ENCODE measurements at regions not wholly inside any gene's neighbourhood (a gene's known extent, or its start where the extent isn't known, plus 50 kb on each side); places are given as distances from the start of the nearest gene placed in this dataset.
"Not testable (repeated sequence)": the region's sequence is repeated elsewhere in the genome, so short reads cannot be mapped to it uniquely, and the experiment has no call there.

DNA sequence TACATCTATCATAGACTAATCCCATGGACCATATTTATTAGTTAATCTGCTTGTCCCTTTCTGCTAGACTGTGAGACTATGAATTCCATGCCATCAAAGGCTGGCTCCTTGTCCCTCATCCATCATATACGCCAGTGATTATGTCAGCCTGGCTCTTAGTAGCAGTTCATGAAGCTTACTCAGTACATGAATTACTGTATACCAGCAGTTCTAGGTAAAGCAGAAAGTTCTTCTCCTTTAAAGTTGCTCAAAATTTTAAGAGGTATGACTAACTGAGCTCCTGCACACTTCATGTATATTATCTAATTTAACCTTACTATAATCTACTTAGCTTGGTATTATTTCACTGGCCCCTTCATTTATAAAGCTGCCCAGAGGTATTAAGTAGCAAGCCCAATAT, 190.9 kb upstream of the TBL1XR1 start:
- WGBS = 94% methylated on average over 1 of the region's 1 CpG
- no peak overlapping the region for H3K27ac ChIP-seq
- H3K36me3 ChIP-seq = no peaks in the 10 kb centered on the region
- H3K4me3 ChIP-seq = no peak overlapping the region
- TF ChIP-seq EP300 (IDR thresholded peaks at IDR 0.05) (no peak), POLR2AphosphoS5 (IDR thresholded peaks at IDR 0.05) (no peak), POLR2A (IDR thresholded peaks at IDR 0.05) (no peak)
- TF ChIP-seq, protein P1, sequence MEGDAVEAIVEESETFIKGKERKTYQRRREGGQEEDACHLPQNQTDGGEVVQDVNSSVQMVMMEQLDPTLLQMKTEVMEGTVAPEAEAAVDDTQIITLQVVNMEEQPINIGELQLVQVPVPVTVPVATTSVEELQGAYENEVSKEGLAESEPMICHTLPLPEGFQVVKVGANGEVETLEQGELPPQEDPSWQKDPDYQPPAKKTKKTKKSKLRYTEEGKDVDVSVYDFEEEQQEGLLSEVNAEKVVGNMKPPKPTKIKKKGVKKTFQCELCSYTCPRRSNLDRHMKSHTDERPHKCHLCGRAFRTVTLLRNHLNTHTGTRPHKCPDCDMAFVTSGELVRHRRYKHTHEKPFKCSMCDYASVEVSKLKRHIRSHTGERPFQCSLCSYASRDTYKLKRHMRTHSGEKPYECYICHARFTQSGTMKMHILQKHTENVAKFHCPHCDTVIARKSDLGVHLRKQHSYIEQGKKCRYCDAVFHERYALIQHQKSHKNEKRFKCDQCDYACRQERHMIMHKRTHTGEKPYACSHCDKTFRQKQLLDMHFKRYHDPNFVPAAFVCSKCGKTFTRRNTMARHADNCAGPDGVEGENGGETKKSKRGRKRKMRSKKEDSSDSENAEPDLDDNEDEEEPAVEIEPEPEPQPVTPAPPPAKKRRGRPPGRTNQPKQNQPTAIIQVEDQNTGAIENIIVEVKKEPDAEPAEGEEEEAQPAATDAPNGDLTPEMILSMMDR (IDR thresholded peaks at IDR 0.05) = no peak
- H3K27me3 ChIP-seq = no peaks in the 10 kb centered on the region
- no peak for DNase-seq (ENCODE audit: low spot score in 2 of 2)
- peaks cover 5% of the 10 kb centered on the region for H3K4me1 ChIP-seq
- H3K9me3 ChIP-seq = no peaks in the 10 kb centered on the region

DNA sequence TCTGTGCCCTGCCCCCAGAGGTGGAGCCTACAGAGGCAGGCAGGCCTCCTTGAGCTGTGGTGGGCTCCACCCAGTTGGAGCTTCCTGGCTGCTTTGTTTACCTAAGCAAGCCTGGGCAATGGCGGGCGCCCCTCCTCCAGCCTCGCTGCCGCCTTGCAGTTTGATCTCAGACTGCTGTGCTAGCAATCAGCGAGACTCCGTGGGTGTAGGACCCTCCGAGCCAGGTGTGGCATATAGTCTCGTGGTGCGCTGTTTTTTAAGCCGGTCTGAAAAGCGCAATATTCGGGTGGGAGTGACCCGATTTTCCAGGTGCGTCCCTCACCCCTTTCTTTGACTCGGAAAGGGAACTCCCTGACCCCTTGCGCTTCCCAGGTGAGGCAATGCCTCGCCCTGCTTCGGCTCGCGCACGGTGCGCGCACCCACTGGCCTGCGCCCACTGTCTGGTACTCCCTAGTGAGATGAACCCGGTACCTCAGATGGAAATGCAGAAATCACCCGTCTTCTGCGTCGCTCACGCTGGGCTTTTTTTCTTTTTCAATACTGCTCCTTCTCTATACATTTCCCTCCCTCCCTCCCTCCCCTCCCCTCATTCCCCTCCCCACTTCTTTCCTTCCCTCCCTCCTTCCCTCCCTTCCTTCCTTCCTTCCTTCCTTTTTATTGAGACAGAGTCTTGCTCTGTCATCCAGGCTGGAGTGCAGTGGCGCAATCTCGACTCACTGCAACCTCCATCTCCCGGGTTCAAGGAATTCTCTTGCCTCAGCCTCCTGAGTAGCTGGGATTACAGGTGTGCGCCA, 197.1 kb upstream of the TBL1XR1 start:
- H3K4me1 ChIP-seq; DNase-seq (ENCODE audit: low spot score in 2 of 2); H3K27ac ChIP-seq; H3K9me3 ChIP-seq; H3K27me3 ChIP-seq; H3K36me3 ChIP-seq: not testable (repeated sequence)
- 83% methylated on average over 29 of the region's 33 CpGs for WGBS
- peak overlapping the region; percentile 9 for H3K4me3 ChIP-seq

DNA sequence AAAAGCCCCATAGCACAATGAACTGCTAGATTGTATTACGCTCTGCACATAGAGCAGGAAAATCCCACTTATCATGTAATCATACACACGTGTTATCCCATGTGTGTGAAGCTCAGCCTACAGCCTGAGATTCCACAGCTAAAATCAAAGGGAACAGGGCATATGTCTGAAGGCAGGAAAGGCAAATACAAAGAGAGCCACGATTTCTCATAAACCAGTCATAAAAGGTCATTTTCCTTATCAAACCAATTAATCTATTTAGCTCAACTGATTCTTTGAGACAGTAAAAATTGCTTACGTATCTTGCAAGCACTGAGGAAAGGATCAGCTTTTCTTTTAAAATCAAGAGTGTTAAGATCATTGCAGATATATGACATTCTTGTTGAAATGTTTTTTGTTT, 199.5 kb upstream of the TBL1XR1 start:
- H3K9me3 ChIP-seq = no peaks in the 10 kb centered on the region
- no peaks in the 10 kb centered on the region for H3K4me1 ChIP-seq
- TF ChIP-seq, protein P1 (IDR thresholded peaks at IDR 0.05) = no peak
- no peak for TF ChIP-seq POLR2AphosphoS5 (IDR thresholded peaks at IDR 0.05)
- TF ChIP-seq POLR2A (IDR thresholded peaks at IDR 0.05) = no peak
- TF ChIP-seq EP300 (IDR thresholded peaks at IDR 0.05) = no peak
- no peak overlapping the region for H3K27ac ChIP-seq
- H3K27me3 ChIP-seq = no peaks in the 10 kb centered on the region
- DNase-seq (ENCODE audit: low spot score in 2 of 2) = no peak
- no peak overlapping the region for H3K4me3 ChIP-seq
- 62% methylated on average over 4 of the region's 4 CpGs for WGBS
- no peaks in the 10 kb centered on the region for H3K36me3 ChIP-seq

DNA sequence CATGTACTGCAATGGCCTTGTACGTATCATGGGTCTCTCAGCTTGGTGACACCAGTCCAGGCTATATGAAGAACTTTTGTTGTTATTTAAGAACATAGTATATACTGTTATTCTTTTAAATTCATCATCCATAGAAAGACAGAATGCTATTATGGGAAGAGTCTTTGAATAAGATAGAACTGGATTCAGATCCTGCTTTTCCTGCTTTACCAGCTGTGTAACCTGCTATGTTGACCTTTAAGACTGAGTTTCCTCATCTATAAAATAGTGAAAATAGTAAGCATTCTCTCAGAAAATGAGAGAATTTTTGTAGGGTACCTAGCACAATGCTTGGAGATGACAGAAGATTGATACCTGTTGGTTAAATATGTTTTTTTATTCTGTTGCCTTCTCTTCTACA, 204.1 kb upstream of the TBL1XR1 start:
- Histone ChIP-seq H3K27me3 (no peaks in the 10 kb centered on the region), H3K9me3 (no peaks in the 10 kb centered on the region), H3K27ac (no peak overlapping the region), H3K36me3 (no peaks in the 10 kb centered on the region), H3K4me3 (no peak overlapping the region), H3K4me1 (no peaks in the 10 kb centered on the region)
- 97% methylated on average over 1 of the region's 1 CpG for WGBS
- no peak for DNase-seq (ENCODE audit: low spot score in 2 of 2)
- TF ChIP-seq, protein P1 (IDR thresholded peaks at IDR 0.05) = no peak
- TF ChIP-seq POLR2AphosphoS5 (IDR thresholded peaks at IDR 0.05) = no peak
- TF ChIP-seq POLR2A (IDR thresholded peaks at IDR 0.05) = no peak
- TF ChIP-seq EP300 (IDR thresholded peaks at IDR 0.05) = no peak

DNA sequence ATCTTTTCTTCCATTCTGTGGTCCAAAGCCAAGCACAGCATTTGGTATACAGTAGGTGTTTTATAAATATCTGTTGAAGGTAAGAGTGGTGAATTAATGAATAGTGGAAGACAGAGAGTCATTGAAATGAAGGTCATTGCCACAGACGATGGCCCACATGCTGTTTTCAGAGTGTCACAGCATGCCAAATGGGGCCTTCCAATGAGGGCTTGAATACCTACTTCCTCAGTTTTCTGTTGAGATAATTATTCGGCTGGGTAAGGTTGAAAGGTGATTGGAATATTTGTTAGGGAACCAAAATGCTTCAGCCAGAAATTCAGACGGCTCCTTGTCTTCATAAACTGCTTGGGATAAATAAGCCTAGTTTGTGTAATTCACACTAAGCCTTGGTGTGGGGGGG, 205.3 kb upstream of the TBL1XR1 start:
- 90% methylated on average over 3 of the region's 3 CpGs for WGBS
- Histone ChIP-seq H3K4me3 (no peak overlapping the region), H3K36me3 (no peaks in the 10 kb centered on the region), H3K27ac (no peak overlapping the region), H3K27me3 (no peaks in the 10 kb centered on the region), H3K9me3 (no peaks in the 10 kb centered on the region), H3K4me1 (no peaks in the 10 kb centered on the region)
- DNase-seq (ENCODE audit: low spot score in 2 of 2) = no peak
- TF ChIP-seq POLR2AphosphoS5 (IDR thresholded peaks at IDR 0.05) (no peak), EP300 (IDR thresholded peaks at IDR 0.05) (no peak), POLR2A (IDR thresholded peaks at IDR 0.05) (no peak)

DNA sequence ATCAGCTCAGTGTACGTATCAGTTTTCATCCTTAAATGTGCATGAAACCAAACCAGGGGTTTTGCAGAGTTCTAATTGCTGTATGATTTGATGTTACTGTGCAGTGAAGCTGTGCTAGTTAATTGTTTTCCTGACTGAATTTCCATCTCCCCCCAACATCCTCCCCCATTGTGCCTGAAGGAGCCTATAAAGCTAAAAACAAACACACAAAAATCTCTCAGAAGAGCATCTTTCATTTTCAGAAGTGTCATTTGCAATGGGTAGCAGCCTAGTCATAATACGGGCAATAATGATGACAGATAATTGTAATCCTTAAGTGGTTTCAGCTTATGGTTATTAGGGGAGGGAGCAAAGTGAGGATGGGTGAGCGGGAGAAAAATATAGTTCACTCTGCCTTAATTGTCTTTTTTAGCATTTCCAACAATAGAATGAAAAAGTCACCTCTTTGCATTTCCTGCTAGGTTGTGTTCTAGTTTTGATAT, 207.9 kb upstream of the TBL1XR1 start:
- Histone ChIP-seq H3K9me3 (no peaks in the 10 kb centered on the region), H3K27ac (no peak overlapping the region), H3K4me1 (no peaks in the 10 kb centered on the region), H3K27me3 (no peaks in the 10 kb centered on the region), H3K4me3 (no peak overlapping the region), H3K36me3 (no peaks in the 10 kb centered on the region)
- TF ChIP-seq POLR2AphosphoS5 (IDR thresholded peaks at IDR 0.05) (no peak), EP300 (IDR thresholded peaks at IDR 0.05) (no peak), POLR2A (IDR thresholded peaks at IDR 0.05) (no peak)
- TF ChIP-seq, protein P1 (IDR thresholded peaks at IDR 0.05) = no peak
- WGBS = 90% methylated on average over 3 of the region's 3 CpGs
- no peak for DNase-seq (ENCODE audit: low spot score in 2 of 2)
